OCI-LY7 (cell line): ENCODE measurements at regions not wholly inside any gene's neighbourhood (a gene's known extent, or its start where the extent isn't known, plus 50 kb on each side); places are given as distances from the start of the nearest gene placed in this dataset.

ENCODE experiments used
- BruUV-seq: library from RNA; stranded (reverse); fragments of 400-500 nt; replicated peaks from 2 replicates; lab custom pipeline; 2021; lab: Mats Ljungman, UMichigan
- CTCF ChIA-PET: fragments of 300-600 bp; sonication (Branson Sonifier 250); formaldehyde crosslinking; loops from one replicate; lab custom pipeline; 2022; ENCODE audit warnings: antibody characterized with exemption; ENCODE audit not compliant: unreplicated experiment; lab: Charles Lee
- POLR2A ChIA-PET: fragments of 300-600 bp; sonication (Branson Sonifier 250); formaldehyde crosslinking; loops from one replicate; lab custom pipeline; 2022; ENCODE audit warnings: antibody characterized with exemption; lab: Charles Lee
- DNase-seq: peaks from one replicate; pipeline ENCODE4 v3.0.0-alpha.2; 2015; ENCODE audit warnings: low spot score
- H2AFZ ChIP-seq: fragments of 200-600 bp; sonication (generic), shearing (Covaris generic); 2 replicates; pipeline ENCODE4 v1.6.1; 2014; ENCODE audit warnings: mild to moderate bottlenecking, antibody characterized with exemption, low read length, moderate library complexity
- H3K27ac ChIP-seq: fragments of 200-600 bp; sonication (generic); 2 replicates; pipeline ENCODE4 v1.5.1; 2014; ENCODE audit warnings: mixed run types, low read depth, mild to moderate bottlenecking, moderate library complexity, low read length, inconsistent platforms; ENCODE audit not compliant: poor library complexity, severe bottlenecking
- H3K36me3 ChIP-seq: fragments of 200-600 bp; sonication (generic); 2 replicates; pipeline ENCODE4 v1.6.1; 2014; ENCODE audit warnings: mild to moderate bottlenecking, antibody characterized with exemption, low read length, moderate library complexity, mixed read lengths; ENCODE audit not compliant: insufficient read depth
- H3K4me1 ChIP-seq: fragments of 200-600 bp; sonication (generic); 2 replicates; pipeline ENCODE4 v1.5.1; 2014; ENCODE audit warnings: mild to moderate bottlenecking, low read length; ENCODE audit not compliant: insufficient read depth, poor library complexity, severe bottlenecking
- H3K4me2 ChIP-seq: fragments of 200-600 bp; sonication (generic); 2 replicates; pipeline ENCODE4 v1.6.1; 2014; ENCODE audit warnings: mild to moderate bottlenecking, low read length
- H3K4me3 ChIP-seq: fragments of 200-600 bp; sonication (generic); 2 replicates; pipeline ENCODE4 v1.5.1; 2014; ENCODE audit warnings: mild to moderate bottlenecking, low read depth, low read length; ENCODE audit not compliant: poor library complexity, severe bottlenecking
- H3K79me2 ChIP-seq: fragments of 200-600 bp; sonication (generic); 2 replicates; pipeline ENCODE4 v1.6.1; 2016; ENCODE audit warnings: low read depth, mild to moderate bottlenecking, low read length, moderate library complexity, mixed read lengths; ENCODE audit not compliant: insufficient read depth
- H3K9me2 ChIP-seq: fragments of 200-600 bp; sonication (generic); 2 replicates; pipeline ENCODE4 v1.6.1; 2016; ENCODE audit warnings: mild to moderate bottlenecking, low read length, mixed read lengths; ENCODE audit not compliant: insufficient read depth
- H3K9me3 ChIP-seq: fragments of 200-600 bp; sonication (generic); 2 replicates; pipeline ENCODE4 v1.6.1; 2014; ENCODE audit warnings: mild to moderate bottlenecking, mixed run types, low read length, mixed read lengths
- H4K20me1 ChIP-seq: fragments of 200-600 bp; sonication (generic); 2 replicates; pipeline ENCODE4 v1.6.1; 2014; ENCODE audit warnings: mild to moderate bottlenecking, antibody characterized with exemption, low read length, moderate library complexity, mixed read lengths; ENCODE audit not compliant: insufficient read depth
- CTCF ChIP-seq: fragments of 200-600 bp; sonication (generic); conservative IDR thresholded peaks from 2 replicates; pipeline ENCODE4 v1.5.1; 2014; ENCODE audit warnings: mild to moderate bottlenecking, antibody characterized with exemption, low read length, moderate library complexity, mixed read lengths
- EZH2phosphoT487 ChIP-seq: fragments of 200-600 bp; sonication (generic); IDR thresholded peaks from 2 replicates; pipeline ENCODE4 v1.6.1; 2018; ENCODE audit warnings: low read depth, borderline replicate concordance, mild to moderate bottlenecking, mixed run types, antibody characterized with exemption, low read length, moderate library complexity, mixed read lengths
- intact Hi-C: fragments of 100-400 bp; cut with micrococcal nuclease; formaldehyde crosslinking; loops from one replicate; pipeline ENCODE4 v1.10.0; 2022; ENCODE audit not compliant: unreplicated experiment

DNA sequence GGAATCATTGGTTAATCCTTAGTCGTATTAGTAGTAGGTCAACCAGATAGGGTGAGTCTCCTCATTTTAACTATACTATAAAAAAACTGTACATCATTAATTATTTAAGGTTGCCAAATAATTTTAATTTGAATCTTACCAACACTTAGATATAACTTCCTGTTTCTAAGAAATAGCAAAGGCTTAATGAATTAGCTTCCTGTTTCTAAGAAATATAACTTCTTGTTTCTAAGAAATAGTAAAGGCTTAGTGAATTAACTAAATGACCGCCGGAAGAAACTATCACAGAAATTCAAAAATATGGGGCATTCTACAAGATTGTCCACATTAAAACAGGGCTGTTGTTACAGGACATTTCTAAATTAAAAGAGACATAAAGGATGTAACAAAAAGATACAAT, 392.9 kb upstream of the FOXG1 start:
- H3K4me1 ChIP-seq, result no peaks in the 10 kb centered on the region
- H4K20me1 ChIP-seq, result no peaks in the 10 kb centered on the region
- no peak overlapping the region for H3K27ac ChIP-seq
- ChIA-PET CTCF (no interaction called here), POLR2A (interaction anchor here (0.7 to 1.4 kb wide), 2 partner anchors 18 to 1429 kb away, joined by 3 to 4 read pairs; no protein-coding TSS in a partner anchor)
- no peaks in the 10 kb centered on the region for H3K36me3 ChIP-seq
- H3K9me3 ChIP-seq, result peaks cover 32% of the 10 kb centered on the region
- DNase-seq, result no peak
- H3K79me2 ChIP-seq, result no peaks in the 10 kb centered on the region
- intact Hi-C loops, result no loop called here
- no TSS peak for BruUV-seq
- TF ChIP-seq EZH2phosphoT487 (no peak), CTCF (no peak)
- no peak overlapping the region for H3K4me3 ChIP-seq
- H2AFZ ChIP-seq, result no peak overlapping the region
- no peaks in the 10 kb centered on the region for H3K9me2 ChIP-seq
- no peak overlapping the region for H3K4me2 ChIP-seq

DNA sequence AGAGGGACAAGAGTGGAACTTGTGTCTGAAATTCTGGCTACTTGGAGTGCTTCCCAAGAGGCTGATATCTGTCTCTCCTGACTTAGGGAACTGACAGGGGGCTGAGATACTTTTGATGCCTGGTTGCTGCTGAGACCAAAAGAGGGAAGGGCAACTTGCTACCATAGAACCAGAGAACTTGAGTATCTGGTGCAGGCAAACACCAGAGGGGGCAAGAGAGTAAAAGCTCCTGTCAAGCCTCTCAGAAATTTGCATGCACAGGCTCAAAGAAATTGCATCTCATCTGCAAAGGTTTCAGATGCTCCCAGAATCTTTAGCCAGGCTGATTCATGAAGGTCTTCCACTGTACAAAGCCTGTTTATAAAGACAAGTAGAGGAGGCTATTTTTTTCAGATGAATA, 391.3 kb upstream of the FOXG1 start:
- Histone ChIP-seq H4K20me1 (no peaks in the 10 kb centered on the region), H3K4me3 (no peak overlapping the region), H3K9me2 (no peaks in the 10 kb centered on the region), H3K9me3 (peaks cover 26% of the 10 kb centered on the region), H2AFZ (no peak overlapping the region), H3K79me2 (no peaks in the 10 kb centered on the region), H3K27ac (no peak overlapping the region), H3K4me2 (no peak overlapping the region), H3K36me3 (no peaks in the 10 kb centered on the region), H3K4me1 (no peaks in the 10 kb centered on the region)
- intact Hi-C loops, result no loop called here
- ChIA-PET POLR2A (interaction anchor here (1.1 kb wide), 1 partner anchor 9 kb away, joined by 3 read pairs; no protein-coding TSS in a partner anchor), CTCF (no interaction called here)
- no TSS peak for BruUV-seq
- no peak for DNase-seq
- TF ChIP-seq CTCF, result no peak

DNA sequence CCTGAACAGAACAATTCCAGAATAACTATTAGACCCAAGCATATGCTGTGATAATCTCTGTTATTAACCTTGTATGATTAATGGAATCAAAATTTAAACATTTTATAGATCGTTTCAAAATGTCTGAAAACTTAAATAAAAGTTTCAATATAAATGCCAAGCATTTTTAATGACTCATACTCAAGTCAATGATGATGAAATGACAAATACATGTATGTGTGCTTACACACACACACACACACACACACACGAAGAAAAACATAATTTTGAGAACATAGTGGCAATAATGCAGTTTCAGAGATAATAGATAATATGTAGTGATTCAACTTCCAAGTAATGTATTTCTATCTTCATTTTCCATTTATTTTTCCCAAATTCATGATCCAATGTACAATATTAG, 384.9 kb upstream of the FOXG1 start:
- no peak for DNase-seq
- CTCF ChIA-PET, result no interaction called here
- intact Hi-C loops, result no loop called here
- no peaks in the 10 kb centered on the region for H3K79me2 ChIP-seq
- H3K9me3 ChIP-seq, result peaks cover 22% of the 10 kb centered on the region; the same call in 1 of the 2 replicates
- POLR2A ChIA-PET, result no interaction called here
- H3K4me1 ChIP-seq, result no peaks in the 10 kb centered on the region
- TF ChIP-seq CTCF (no peak), EZH2phosphoT487 (no peak)
- H3K4me3 ChIP-seq, result no peak overlapping the region
- no peak overlapping the region for H2AFZ ChIP-seq
- H3K4me2 ChIP-seq, result no peak overlapping the region
- H3K36me3 ChIP-seq, result no peaks in the 10 kb centered on the region
- no peak overlapping the region for H3K27ac ChIP-seq
- H3K9me2 ChIP-seq, result no peaks in the 10 kb centered on the region
- no peaks in the 10 kb centered on the region for H4K20me1 ChIP-seq
- BruUV-seq, result no TSS peak
